Neutrophil (primary cell): ENCODE measurements at regions not wholly inside any gene's neighbourhood (a gene's known extent, or its start where the extent isn't known, plus 50 kb on each side); places are given as distances from the start of the nearest gene placed in this dataset.

Experiments
- H3K27ac ChIP-seq: fragments of 200-600 bp; sonication (generic); 2 replicates; pipeline ENCODE4 v1.5.1; 2016; ENCODE audit warnings: mild to moderate bottlenecking, moderate library complexity
- H3K27me3 ChIP-seq: fragments of 200-600 bp; sonication (generic); 2 replicates; pipeline ENCODE4 v1.6.0; 2016; ENCODE audit warnings: mild to moderate bottlenecking
- H3K36me3 ChIP-seq: fragments of 200-600 bp; sonication (generic); 2 replicates; pipeline ENCODE4 v1.5.1; 2017
- H3K4me1 ChIP-seq, 2 experiments: fragments of 200-600 bp in 1 of 2; sonication (generic) in 1 of 2; 1 replicate in 1 of 2; 2 replicates in 1 of 2; pipeline versions ENCODE4 v1.5.1 to v1.6.1; 2013 to 2016; ENCODE audit warnings: low read depth in 1 of 2, low read length in 1 of 2, mild to moderate bottlenecking in 1 of 2, moderate library complexity in 1 of 2; ENCODE audit not compliant: control insufficient read depth in 1 of 2, insufficient read depth in 1 of 2
- H3K4me3 ChIP-seq, 2 experiments: fragments of 200-600 bp in 1 of 2; sonication (generic) in 1 of 2; 1 replicate in 1 of 2; 2 replicates in 1 of 2; pipeline ENCODE4 v1.5.1; 2013 to 2016; ENCODE audit warnings: low read depth in 1 of 2, low read length in 1 of 2, mild to moderate bottlenecking in 1 of 2, moderate library complexity in 1 of 2
- H3K9me3 ChIP-seq: fragments of 200-600 bp; sonication (generic); 2 replicates; pipeline ENCODE4 v1.5.1; 2016
- CTCF ChIP-seq: fragments of 200-600 bp; sonication (generic); IDR thresholded peaks from 2 replicates; pipeline ENCODE4 v1.5.1; 2016; ENCODE audit warnings: antibody characterized with exemption

GRCh38 chr10:21176934-21177480 is 279.9 kb upstream of the NEBL start:
- Histone ChIP-seq H3K36me3 (no peaks in the 10 kb centered on the region), H3K27me3 (peaks cover 61% of the 10 kb centered on the region), H3K27ac (no peak overlapping the region), H3K9me3 (no peaks in the 10 kb centered on the region), H3K4me3 (no peak overlapping the region), H3K4me1 (peaks cover 12 to 20% of the 10 kb centered on the region in 2 experiments)
- TF ChIP-seq CTCF, result no peak

GRCh38 chr10:21175797-21176196 is 278.7 kb upstream of the NEBL start:
- no peaks in the 10 kb centered on the region for H3K36me3 ChIP-seq
- no peak for TF ChIP-seq CTCF
- H3K27me3 ChIP-seq, result peaks cover 71% of the 10 kb centered on the region
- H3K9me3 ChIP-seq, result no peaks in the 10 kb centered on the region
- peaks cover 12 to 20% of the 10 kb centered on the region in 2 experiments for H3K4me1 ChIP-seq
- no peak overlapping the region for H3K4me3 ChIP-seq
- no peak overlapping the region for H3K27ac ChIP-seq

GRCh38 chr10:21174715-21175495 is 277.8 kb upstream of the NEBL start:
- Histone ChIP-seq H3K27me3 (peaks cover 79% of the 10 kb centered on the region), H3K9me3 (no peaks in the 10 kb centered on the region), H3K4me3 (peak overlapping the region; percentile 67 to 81), H3K27ac (no peak overlapping the region), H3K36me3 (no peaks in the 10 kb centered on the region), H3K4me1 (peaks cover 12 to 20% of the 10 kb centered on the region in 2 experiments)
- TF ChIP-seq CTCF, result no peak

- Histone ChIP-seq H3K36me3 (no peaks in the 10 kb centered on the region), H3K4me3 (peak overlapping the region; percentile 67 to 81), H3K4me1 (peaks cover 12 to 20% of the 10 kb centered on the region in 2 experiments), H3K27ac (no peak overlapping the region), H3K9me3 (no peaks in the 10 kb centered on the region), H3K27me3 (peaks cover 87% of the 10 kb centered on the region)
- no peak for TF ChIP-seq CTCF
Observed at GRCh38 chr10:21173802-21174714, 276.9 kb upstream of the NEBL start.

GRCh38 chr10:21172930-21173801 is 276.1 kb upstream of the NEBL start:
- no peak for TF ChIP-seq CTCF
- H3K27ac ChIP-seq, result no peak overlapping the region
- peak overlapping the region; percentile 67 to 81 for H3K4me3 ChIP-seq
- peaks cover 90% of the 10 kb centered on the region for H3K27me3 ChIP-seq
- H3K9me3 ChIP-seq, result no peaks in the 10 kb centered on the region
- H3K36me3 ChIP-seq, result no peaks in the 10 kb centered on the region
- H3K4me1 ChIP-seq, result peaks cover 12 to 20% of the 10 kb centered on the region in 2 experiments
